HuH-7 (cell line): ENCODE measurements at regions not wholly inside any gene's neighbourhood (a gene's known extent, or its start where the extent isn't known, plus 50 kb on each side); places are given as distances from the start of the nearest gene placed in this dataset.

Source experiments
- DNase-seq: peaks from one replicate; pipeline ENCODE4 v3.0.0; 2011; ENCODE audit warnings: low spot score

GRCh38 chr7:13293264-13294002 is 606.0 kb downstream of the ARL4A start:
- no peak for DNase-seq

- no peak for DNase-seq
These were observed 619.6 kb downstream of the ARL4A start for GRCh38 chr7:13307040-13307439.

DNA sequence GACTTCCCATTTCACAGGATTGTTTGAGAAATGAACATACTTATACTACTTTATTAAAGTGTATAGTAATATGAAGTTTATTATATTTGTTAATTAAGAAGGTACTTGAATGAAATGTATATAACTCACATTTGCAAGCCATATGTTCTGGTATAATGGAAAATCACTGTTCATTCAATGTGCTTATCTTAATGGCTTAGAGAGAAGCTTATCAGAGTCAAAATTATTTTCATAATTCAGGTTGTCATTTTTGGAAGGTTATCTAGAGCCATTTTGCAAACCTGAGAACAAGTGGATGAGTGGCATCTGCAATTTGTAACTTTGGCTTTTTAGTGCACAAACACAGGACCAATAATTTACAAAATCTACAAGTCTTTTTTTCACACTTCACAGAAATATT is 621.0 kb downstream of the ARL4A start:
- DNase-seq = no peak

- DNase-seq = no peak
These were observed 622.1 kb downstream of the ARL4A start for GRCh38 chr7:13309535-13309934.

- no peak for DNase-seq
These were observed 624.9 kb downstream of the ARL4A start for GRCh38 chr7:13312307-13312706.

- DNase-seq = no peak
These were observed 632.9 kb downstream of the ARL4A start for GRCh38 chr7:13320333-13320732.

- no peak for DNase-seq
These were observed 633.9 kb downstream of the ARL4A start for GRCh38 chr7:13321316-13321715.

- no peak for DNase-seq
These were observed 634.7 kb downstream of the ARL4A start for GRCh38 chr7:13322126-13322525.

DNA sequence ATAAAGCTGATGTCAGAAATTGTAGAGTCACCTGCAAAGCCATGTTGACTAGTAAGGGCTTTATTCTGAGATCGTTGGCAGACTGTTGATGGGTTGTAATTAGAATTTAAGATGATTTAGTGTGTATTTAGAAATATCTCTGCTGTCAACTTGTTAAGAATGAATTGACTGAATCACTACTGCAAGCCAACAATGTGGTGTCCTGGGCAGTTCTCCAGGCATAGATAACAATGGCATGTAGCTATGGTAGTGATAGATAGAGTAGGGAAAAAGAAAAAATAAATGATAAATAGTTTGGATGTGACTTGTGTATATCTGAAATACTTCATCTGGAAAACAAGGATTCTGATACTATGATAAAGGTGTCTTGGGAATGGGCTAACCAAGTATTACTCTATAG is 640.2 kb downstream of the ARL4A start:
- no peak for DNase-seq

- DNase-seq = no peak
These were observed 645.9 kb downstream of the ARL4A start for GRCh38 chr7:13333371-13333770.

DNA sequence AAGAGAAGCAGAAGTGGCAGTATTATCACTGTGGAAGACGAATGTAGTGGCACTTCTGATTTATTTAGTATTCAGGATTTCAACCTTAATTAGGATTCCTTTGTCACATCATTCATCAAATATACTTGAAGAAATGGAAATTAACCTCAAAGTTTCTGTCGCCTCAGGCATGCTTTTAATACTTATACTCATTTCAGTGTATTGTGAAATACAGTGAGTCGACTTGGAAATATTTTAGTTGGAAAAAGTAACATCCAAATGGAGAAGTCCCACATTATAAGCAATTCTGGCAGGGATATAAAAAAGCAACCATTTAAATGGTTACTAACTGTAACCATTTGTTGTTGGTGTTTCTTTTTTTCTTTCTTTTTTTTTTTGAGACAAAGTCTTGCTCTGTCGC is 648.8 kb downstream of the ARL4A start:
- DNase-seq = no peak

DNA sequence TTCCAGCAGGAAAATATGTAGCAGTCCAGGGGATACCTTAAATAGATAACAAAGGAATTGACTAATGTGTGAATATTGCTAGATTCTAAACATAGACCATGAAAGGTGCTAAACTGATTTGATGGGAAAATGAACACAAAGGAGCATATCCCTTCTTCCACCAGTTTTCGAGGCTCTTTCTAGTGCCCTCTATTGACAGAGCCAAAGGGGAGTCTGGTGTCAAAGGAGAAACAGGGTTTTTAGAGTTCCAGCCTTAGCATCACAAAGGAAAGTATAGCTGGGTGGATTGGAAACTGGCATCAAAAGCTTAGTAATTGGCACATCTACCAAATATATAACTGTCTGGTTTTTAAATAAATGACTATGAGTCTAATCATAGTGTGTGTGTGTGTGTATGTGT is 636.8 kb downstream of the ETV1 start:
- DNase-seq = no peak

DNA sequence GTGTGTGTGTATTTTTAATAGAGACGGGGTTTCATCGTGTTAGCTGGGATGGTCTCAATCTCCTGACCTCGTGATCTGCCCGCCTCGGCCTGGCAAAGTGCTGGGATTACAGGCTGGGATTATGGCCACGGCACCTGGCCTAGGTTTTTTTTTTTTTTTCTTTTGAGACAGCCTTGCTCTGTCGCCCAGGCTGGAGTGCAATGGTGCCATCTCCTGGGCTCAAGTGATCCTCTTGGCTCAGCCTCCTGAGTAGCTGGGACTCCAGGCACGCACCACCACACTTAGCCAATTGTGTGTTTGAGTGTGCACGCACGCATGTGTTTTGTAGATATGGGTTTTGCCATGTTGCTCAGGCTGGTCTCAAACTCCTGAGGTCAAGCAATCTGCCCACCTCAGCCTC is 629.8 kb downstream of the ETV1 start:
- DNase-seq = no peak

GRCh38 chr7:13386741-13387140 is 602.7 kb downstream of the ETV1 start:
- DNase-seq = no peak

- DNase-seq = no peak
These were observed 581.6 kb downstream of the ETV1 start for GRCh38 chr7:13407911-13408310.

- DNase-seq = no peak
These were observed 578.3 kb downstream of the ETV1 start for GRCh38 chr7:13411151-13411550.

DNA sequence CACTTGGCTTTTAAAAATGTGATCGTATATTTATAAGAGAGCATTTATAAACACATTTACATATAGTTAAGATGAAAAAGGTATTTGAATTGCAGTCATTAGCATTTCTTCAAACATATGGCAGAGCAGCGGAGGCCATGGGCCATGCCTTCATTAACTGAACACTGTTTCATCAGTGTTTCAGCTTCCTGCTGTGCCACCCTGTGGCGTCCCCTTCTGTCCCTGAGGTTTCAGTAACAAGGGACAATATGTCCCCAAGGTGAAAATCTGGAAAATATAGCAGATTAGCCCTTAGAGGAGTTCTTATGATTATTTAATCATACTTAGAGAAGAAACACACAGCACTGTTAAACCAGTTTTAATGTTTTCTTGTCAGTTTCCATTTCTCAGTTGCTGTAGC is 577.8 kb downstream of the ETV1 start:
- DNase-seq = no peak

GRCh38 chr7:13414181-13414580 is 575.3 kb downstream of the ETV1 start:
- no peak for DNase-seq

DNA sequence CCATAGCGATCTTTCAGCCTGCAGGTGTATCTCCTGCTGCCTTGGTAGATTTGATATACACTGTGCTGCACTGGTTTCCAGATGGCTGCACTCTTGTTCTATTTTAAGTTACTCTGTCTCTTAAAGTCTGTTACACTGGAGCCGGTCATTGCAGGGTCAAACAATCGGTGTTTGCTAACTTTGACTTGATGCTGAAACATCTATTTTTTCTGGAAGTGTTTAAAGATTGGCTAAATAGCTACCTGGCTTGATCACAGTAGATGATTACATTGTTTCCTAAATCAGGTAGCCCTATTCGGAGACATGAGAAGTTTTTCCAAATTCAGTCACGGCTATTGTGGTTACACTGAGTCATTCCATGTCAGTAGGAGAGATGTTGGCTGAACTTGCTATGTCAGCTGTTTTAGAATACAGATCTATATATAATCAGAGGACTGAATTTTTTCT is 574.8 kb downstream of the ETV1 start:
- no peak for DNase-seq

GRCh38 chr7:13416071-13416470 is 573.4 kb downstream of the ETV1 start:
- no peak for DNase-seq

GRCh38 chr7:13416544-13416943 is 572.9 kb downstream of the ETV1 start:
- DNase-seq = no peak

DNA sequence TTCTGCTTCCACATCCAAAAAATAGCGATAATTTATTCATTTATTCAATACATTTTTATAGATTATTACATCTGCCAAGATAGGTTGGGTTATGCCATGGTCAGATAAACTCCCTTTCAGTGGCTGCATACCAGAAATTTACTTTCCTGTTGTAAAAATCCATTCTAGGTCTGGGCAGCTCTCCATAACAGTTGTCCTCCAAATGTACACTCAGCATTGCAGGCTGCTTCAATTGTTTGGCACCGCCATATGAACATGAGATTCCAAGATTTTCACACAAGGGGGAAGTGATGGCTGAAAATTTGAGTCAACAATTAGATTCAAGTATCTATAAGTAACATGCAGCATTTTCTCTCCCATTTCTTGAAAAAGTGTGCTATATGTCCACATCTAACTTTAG is 568.7 kb downstream of the ETV1 start:
- DNase-seq = no peak

DNA sequence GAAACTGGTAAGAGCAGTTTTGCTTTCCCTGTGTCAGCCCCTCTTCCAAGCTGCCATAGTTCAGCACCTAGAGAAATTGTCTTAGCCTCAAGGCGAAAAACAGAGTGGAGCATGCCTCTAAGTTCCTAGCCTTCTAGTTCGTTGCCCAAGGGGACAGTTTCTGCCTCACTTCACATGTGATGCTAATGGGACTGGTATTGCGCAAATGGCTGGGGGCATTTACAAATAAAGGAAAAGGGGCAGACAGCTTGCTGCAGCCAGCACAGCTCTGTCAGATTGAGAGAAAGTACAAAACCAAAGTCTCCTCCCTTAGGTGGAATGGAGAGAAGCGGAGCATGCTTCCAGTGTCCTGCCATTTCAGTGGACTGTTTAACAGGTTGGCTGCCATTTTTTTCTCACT is 567.7 kb downstream of the ETV1 start:
- no peak for DNase-seq

GRCh38 chr7:13433946-13434345 is 555.5 kb downstream of the ETV1 start:
- no peak for DNase-seq
